T-helper 2 cell treated with Interferon-gamma antibody and Interleukin-4, amounts not matched to agents 100 ng/mL and 5 ng/mL, for 36 hours (primary cell): ENCODE measurements at regions not wholly inside any gene's neighbourhood (a gene's known extent, or its start where the extent isn't known, plus 50 kb on each side); places are given as distances from the start of the nearest gene placed in this dataset.
"Not testable (repeated sequence)": the region's sequence is repeated elsewhere in the genome, so short reads cannot be mapped to it uniquely, and the experiment has no call there.

Experiments
- intact Hi-C: fragments of 100-400 bp; cut with micrococcal nuclease; formaldehyde crosslinking; loops from one replicate; pipeline ENCODE4 v1.15.1; 2023

DNA sequence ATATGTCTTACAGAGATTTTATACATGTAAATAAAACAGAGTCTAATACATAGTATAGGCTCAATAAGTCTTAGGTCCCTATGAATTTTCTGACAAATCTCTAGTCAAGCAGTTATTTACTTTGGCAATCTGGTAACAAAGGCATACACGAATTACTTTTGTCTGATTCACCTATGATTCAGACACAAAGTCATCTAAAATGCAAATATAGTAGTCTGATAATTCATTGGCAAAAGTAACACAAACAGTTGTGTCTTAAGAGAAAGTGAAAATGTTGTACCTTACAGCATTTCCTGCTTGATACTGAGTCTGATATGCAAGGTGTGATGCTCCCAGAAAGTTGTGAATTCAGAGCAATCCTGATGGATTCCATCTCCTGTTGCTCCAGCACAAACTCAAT, 209.4 kb upstream of the PRSS1 start:
- intact Hi-C loops = loop anchor here (10.0 kb wide), 1 partner anchor 675 kb away; no protein-coding TSS in a partner anchor

DNA sequence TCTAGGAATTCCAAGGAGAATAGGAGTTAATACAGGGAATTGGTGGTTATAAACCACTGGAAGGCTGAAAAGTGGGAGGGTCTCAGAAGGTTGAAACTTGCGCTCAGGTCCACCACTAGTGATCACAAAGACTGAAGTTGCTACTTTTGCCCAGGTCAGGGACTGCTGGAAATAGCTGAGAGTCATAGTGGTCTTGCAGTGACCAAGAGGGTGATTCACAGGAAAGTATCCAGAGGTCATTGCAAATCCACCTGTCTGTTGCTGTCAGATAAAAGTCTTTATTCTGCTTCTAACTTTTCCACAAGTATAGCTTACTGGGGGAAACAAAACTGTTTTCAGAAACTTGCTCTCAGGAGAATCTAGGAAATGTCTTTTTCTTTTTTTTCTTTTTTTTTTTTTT, 211.5 kb upstream of the PRSS1 start:
- intact Hi-C loops = loop anchor here (10.0 kb wide), 1 partner anchor 677 kb away; no protein-coding TSS in a partner anchor

DNA sequence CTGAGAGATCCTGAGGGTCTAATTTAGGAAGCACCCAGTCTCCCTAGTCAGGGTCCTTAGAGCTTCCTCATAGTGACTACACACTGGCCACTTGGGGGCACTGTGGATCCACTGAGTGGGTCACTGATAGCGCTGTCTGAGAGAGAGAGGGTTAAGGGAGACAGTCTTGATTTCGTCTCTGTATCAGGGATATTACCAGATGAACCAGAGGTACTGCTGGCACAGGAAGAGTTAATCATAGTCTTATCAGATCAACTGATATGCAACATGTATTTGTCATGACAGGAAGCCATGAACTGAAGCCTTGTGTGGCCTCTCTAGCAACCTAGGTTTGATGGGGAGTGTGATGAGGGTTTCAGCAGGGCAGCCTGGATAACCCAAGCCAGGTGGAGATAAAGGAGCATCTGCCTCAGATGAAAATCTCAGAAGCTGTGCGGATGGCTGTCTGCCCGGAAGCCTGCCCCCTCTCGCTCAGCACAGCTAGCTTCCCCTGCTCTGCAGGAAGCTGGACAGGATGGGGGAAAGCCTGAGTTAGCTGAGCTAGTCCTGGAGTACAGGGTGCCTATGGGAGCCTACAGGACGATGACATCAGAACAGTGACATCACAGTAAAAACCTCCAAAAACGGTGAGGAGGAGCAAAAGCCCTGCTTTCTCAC, 214.0 kb upstream of the PRSS1 start:
- intact Hi-C loops = loop anchor here (1.0 to 10.0 kb wide), 6 partner anchors 23 to 680 kb away; no protein-coding TSS in a partner anchor

DNA sequence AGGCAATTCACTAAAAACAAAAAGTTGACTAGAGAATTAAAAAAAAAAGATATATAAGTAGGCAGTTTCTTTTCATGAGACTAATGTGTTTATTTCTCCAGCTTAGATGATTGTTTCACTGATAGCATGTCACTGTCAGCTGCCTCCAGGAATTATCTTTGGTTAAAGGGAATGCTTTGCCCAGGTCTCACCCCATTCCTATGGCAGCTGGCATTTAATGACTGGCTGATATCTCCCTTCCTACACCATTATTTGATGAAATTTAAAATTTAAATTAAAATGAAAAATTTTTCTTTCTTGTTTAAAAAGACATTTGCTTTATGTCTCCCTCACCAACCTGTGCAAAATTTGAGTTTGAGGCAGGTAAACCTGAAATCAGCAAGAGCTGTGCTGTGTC, 214.5 kb upstream of the PRSS1 start:
- intact Hi-C loops = loop anchor here (1.0 to 10.0 kb wide), 6 partner anchors 24 to 680 kb away; no protein-coding TSS in a partner anchor

DNA sequence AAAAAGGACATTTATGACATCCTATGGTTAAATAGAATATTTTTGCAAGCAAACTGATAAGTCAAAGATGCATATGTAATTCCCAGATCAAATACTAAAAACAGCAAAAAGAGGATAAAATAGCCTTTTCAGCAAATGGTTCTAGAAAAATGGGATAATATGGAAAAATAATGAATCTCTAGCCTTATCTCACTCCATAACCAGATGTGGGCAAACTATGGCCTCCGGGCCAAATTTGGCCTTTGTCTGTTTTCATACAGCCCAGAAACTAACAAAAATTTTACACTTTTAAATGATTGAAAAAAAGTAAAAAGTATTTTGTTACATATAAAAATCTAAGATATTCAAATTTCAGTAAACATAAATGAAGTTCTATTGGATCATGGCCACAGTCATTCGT, 215.4 kb upstream of the PRSS1 start:
- intact Hi-C loops = loop anchor here (10.0 kb wide), 1 partner anchor 681 kb away; no protein-coding TSS in a partner anchor

DNA sequence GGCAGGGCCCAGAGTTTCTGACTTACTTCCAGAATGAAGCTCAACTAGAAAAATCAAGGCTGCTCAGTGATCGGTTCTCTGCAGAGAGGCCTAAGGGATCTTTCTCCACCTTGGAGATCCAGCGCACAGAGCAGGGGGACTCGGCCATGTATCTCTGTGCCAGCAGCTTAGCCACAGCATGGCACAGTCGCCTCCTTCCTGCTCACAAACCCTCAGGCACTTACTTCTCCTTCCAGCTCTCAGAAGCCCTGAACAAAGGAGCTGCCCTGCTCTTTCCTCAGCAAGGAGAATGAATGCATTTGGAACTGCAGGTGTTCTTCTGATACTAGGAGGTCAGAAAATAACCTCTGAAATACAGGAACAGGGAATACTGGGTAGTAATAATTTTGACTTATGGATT, 219.7 kb upstream of the PRSS1 start:
- intact Hi-C loops = no loop called here

DNA sequence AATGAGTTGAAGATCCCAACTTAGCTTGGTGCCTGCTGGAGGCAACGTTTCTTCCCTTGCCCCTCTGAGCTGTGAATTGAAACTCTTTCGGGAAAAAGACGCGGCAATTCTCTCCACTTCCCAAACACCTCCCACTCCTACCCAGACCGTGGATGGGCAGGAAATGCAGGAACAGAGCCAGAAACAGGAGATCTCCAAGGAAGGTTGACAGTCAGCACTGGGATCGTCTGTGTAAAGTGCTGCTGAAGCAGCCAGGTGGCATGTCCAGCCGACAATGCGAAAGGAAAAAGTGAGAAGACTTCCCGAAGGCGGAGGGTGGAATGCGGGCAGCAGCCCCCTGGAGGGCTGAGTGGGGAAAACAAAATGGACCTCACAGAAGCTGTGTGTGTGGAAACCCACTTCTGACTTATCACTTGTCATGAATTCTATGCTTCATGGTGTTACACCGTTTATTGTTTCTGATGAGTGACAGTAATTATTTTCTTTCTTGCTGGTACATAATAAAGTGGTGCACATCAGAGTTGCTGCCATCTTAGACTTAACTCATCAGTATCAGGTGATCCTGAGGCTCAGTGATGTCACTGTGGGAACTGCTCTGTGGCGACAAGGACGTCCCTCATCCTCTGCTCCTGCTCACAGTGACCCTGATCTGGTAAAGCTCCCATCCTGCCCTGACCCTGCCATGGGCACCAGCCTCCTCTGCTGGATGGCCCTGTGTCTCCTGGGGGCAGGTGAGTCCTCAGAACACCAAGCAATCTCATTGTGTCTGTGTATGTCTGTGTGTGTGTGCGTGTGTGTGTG, 220.5 kb upstream of the PRSS1 start:
- intact Hi-C loops = no loop called here

DNA sequence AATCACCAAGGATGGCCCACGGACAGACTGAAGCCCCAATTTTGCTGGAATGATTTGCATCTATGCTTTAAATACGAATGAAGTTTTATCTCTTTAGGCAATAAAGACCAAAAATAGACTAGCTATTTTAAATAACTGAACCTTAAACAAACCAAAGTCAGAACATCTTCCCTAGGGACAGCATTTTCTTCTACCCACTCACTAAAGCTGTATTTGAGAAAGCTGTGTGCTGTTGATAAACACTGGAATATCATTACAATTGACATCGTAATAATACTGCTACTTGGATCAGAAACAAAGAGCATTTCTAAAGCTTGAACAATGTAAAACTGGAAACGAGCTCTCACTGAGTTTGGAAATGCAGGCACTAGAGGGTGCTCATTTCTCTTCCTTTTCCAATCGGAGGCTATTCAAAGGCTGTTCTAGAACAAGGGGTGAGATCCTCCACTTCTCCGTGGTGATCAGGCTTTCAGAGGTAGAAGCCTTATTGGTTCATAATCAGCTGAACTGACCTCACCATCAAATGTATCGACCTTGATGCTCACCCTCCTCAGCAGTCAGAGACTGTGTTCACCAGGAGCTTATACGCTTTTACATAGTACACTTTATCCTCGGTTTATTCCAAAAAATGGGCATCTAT, 225.3 kb upstream of the PRSS1 start:
- intact Hi-C loops = no loop called here

DNA sequence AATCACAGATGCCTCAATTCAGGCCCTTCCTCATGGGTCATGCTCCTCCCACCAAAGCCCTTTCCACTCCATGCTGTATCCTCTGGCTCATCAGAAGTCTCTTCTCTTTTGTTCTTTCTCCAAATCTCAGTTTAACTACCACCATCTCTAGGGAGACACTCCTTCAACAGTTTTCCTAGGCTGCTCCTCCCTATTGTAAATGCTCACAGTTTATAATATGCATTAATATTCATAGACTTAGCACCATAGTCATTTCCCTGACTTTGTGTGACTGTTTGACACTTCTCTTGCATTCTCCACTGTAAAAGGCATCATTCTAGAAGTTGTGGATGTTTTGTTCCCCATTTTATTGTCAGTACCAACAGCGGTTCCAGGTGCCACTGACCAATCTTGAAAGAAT, 226.5 kb upstream of the PRSS1 start:
- intact Hi-C loops = no loop called here

DNA sequence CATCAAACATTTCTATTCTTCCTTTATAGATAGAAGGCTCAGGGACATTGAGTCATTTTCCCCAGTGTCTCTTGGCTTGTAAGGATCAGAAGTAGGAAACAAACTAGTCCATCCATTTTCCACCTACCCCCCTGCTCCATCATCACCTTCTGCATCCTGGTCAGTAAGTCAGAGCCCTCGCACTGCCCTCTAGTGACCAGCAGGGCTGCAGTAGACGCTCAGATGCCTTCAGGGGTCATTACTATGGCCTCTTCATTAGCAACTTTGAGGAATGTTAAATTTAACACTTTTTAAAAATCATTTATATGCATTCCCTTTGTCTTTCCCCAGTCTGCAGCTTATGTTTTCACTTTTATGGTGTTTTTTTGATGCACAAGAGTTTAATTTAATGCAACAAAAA, 228.4 kb upstream of the PRSS1 start:
- intact Hi-C loops = not testable (repeated sequence)

DNA sequence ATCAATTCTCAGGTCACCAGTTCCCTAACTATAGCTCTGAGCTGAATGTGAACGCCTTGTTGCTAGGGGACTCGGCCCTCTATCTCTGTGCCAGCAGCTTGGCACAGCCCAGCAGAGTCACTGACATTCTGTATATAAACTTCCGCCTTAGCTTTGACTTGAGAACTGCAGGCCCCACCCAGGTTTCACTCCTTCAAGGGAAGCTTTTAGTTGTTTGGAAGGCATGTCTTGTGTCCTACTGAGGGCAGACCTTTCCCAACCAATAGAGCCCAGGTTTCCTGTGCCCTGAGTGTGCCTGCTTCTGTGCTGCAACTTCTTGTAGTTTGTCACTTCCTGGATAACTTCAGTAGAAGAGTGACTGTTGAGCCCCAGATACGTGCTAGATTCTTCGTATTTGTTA, 228.8 kb upstream of the PRSS1 start:
- intact Hi-C loops = not testable (repeated sequence)

DNA sequence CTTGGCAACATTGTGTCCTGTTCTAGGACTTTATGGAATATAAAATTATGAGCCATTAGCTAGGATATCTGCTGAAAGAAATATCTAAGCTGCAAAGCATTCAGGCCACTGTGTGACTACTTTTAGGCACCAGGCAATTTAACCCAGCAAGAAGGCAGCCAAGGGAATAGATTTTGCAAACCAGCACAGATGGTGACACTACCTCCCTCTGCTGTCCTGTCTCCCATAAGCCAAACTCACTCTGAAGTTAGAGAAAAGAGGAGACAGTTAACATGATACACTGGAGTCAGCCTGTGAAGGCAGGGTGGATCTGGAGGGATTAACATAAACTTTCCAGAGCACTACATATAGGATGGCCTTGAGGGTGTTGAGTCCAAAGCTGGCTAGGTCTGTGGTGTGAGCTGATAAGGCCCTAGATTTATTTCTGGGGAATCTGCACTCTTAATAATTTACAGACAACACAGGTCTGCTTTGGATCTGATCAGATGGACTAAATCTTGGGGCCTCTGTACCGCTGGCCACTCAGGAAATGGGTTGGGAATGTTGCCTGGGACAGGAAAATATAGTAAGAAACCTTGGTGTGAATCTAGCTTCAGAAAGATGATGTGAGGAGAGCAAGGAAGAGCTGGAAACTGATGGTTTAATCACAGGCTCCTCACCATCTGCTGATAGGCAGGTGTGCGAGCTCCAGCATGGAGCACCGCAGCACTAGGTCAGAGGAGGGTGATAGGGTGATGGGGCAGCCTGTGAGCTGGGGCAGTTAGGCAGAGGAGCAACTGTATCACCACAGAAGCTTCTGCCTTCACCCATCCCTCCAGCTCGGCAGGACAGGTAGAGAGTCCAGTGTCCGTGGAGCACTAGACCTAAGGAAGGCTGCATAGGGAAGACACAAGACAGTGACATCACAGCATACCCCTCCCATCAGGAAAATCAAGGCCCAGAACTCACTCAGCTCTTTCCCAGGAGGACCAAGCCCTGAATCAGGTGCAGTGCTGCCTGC, 229.9 kb upstream of the PRSS1 start:
- intact Hi-C loops = no loop called here

DNA sequence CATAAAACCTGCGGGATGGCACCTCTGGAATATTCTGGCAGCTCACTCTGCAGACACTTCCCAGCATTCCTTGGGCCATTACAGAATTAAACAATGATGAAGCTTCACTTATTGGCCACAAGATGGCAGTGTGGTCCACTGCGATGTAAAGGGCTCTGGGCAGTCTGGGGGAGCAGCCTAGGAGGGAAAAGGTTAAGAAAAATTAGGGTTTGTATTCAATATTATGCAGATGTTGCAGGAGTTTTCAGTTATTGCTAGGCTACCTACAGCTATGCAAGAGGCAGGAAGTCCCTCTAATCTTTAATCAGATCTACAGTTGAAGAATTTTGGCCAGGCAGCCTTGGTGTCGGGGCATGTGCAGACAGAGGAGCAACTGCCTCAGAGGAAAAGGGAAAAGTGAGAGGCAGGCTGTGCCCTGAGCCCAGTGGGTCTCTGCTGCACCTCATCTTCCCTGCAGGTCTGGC, 233.2 kb upstream of the PRSS1 start:
- intact Hi-C loops = no loop called here

DNA sequence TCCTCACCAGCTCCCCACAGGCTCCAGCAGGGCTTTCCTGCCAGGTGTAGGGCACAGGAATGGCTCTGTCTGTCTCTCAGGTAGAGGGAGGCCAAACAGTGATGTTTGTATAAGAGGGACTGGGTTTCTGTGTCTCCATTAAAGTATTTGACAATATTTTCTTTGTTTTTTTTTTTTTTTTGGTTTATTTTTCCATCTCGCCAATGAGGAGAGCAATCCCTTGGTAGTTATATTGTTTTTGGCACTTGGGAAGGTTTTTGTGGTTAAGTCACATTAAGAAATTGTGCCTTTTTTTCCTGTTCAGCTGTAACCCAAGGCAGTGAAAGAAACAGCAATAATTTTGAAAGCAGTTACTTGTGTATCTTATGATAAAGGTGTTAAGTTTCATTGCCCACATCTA, 234.6 kb upstream of the PRSS1 start:
- intact Hi-C loops = not testable (repeated sequence)

DNA sequence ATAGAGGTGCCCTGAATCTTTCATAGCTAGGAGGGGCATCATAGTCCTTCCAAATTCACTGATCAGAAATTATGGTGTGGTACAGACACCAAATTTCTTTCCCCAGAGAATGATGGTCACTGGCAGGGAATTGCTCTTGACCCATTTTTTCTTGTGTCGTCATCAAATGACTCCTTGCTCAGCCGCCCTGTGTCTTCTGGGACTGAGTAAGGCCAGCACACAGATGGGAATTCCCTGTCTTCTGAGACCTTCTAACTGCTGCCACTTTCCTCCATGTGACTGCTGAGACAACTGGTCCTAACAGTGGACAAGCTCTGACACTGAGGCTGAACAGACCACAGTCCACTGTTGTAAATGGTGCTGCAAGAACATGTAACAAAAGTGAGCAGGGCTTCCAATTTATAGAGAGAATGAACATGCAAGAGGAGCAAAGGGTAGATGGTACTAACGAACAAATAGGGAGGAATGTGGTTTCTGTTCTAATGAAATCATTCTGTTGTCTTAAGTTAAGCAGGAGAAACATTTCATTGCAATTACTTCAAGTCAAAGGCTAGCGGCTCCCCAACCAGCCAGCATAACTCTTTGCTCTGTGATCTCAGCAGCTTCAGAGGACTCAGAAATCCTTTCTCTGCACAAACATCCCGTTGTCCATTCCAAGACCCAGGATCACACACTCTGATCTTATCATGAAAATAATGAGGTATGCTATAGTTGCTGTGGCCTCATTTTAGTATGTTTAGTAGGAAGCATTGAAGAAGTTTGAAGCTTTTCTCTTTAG, 235.9 kb upstream of the PRSS1 start:
- intact Hi-C loops = no loop called here

DNA sequence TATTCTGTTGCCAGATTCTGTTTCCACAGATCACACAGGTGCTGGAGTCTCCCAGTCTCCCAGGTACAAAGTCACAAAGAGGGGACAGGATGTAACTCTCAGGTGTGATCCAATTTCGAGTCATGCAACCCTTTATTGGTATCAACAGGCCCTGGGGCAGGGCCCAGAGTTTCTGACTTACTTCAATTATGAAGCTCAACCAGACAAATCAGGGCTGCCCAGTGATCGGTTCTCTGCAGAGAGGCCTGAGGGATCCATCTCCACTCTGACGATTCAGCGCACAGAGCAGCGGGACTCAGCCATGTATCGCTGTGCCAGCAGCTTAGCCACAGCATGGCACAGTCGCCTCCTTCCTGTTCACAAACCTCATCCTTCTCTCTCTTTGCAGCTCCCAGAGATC, 237.5 kb upstream of the PRSS1 start:
- intact Hi-C loops = no loop called here

DNA sequence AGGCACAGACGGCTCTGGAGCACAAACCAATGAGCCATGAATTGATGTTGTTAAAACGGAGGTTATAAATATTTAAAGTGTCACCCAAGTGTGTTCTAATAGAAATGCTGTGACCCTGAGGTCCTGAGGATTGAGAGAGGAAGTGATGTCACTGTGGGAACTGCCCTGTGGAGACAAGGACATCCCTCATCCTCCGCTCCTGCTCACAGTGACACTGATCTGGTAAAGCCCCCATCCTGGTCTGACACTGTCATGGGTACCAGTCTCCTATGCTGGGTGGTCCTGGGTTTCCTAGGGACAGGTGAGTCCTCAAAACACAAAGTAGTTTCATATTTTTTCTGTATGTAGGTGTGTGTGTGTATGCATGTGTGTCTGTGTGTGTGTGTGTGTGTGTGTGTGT, 237.9 kb upstream of the PRSS1 start:
- intact Hi-C loops = no loop called here

DNA sequence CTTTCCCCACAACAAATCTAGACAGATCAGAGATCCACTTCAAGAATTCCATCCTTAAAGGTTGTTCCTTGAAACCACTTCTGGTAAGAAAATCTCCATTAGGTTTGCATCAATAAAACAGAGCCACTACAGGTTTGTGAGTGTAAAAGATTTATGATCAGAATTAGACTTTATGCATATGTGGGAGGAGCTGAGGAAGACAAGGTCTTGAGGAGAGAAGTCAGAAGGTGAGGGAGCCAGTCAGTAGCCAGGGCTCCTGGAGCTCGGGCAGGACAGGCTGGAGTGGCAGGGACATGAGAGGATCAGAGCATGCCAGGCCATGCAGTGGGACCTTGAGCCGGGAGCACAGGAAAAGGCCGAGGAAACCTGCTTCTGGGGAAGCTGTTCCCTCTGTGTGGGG, 240.0 kb upstream of the PRSS1 start:
- intact Hi-C loops = not testable (repeated sequence)

DNA sequence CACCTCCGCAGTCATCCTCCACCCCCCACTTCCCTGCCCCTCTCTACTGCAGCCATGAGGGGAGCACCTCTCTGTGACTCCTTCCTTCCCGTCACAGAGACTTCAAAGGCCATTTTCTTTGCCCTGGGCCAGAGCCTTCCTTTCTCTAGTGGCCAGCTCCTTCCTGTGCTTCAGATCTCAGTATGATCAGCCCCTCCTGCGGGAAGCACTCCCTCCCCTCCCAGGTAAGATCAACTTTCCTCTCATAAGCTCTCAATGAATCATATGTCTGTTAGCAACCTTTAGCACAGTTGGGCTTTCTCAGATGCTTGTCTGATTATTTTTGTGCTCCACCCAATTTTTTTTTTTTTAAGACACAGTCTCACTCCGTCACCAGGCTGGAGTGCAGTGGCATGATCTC, 241.0 kb upstream of the PRSS1 start:
- intact Hi-C loops = no loop called here

DNA sequence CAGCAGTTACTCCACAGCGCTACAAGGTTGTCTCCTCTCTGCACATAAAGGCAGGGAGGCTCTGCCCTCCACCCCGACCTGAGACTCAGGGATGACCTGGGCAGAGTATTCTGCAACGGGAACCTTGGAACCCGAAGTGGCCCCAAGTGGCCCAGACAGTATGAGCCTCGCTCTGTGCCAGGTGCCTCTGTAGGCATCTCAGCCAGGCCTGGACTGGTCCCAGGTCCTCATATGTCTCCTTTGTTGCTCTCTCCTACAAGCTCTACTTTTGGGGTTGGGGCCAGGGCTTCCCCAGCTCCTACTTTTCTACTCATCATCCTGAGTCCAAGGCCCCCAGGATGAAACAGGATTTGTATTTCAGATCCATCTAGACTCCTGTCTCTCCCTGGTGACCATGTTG, 241.5 kb upstream of the PRSS1 start:
- intact Hi-C loops = no loop called here
